ENCODE measurements at regions not wholly inside any gene's neighbourhood (a gene's known extent, or its start where the extent isn't known, plus 50 kb on each side); places are given as distances from the start of the nearest gene placed in this dataset.
"Not testable (repeated sequence)": the region's sequence is repeated elsewhere in the genome, so short reads cannot be mapped to it uniquely, and the experiment has no call there.

DNA sequence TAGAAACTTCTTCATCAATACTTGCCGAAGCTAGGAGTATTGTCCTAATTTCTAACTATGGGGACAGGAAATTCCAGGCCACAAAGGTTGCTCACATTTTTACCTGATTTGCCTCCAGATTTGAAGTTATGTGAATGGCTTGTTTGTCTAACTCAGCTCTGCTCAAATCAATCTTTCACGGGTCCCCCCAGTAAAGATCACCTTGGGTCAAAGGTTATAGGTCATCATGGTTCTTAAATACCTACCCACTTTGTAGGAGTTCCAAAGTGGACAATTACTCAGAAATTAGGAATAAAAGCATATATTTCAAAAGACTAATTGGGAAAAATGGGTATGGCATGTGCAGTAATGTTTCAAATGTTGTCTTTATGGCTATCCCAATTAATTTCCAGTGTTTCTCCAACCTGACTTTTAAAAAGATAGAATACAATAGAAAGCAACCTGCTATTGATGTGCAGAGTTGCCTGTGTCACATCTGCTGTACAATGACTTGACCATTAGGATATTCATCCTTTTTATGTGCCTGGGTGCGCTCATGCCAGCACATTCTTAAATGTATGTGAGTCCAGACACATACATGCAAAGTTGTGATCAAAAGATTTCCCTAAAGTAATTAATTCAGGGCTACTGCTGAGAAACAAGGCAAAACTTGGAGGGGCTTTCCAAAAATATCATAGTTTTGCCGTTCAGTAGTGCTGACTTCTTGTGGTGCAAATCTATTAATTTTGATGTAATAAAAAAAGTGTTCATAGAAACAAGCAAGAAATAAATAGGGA is 126.1 kb downstream of the MYCN start:
- no peak overlapping the region for H3K27ac ChIP-seq (ENCODE audit: low read depth in 2 of 2, low read length in 1 of 2)
- H3K4me1 ChIP-seq (ENCODE audit: control insufficient read depth in 2 of 2, insufficient read depth in 2 of 2, low read length in 1 of 2), result no peaks in the 10 kb centered on the region
- no peaks in the 10 kb centered on the region for H3K27me3 ChIP-seq (ENCODE audit: control insufficient read depth in 1 of 2, insufficient read depth in 2 of 2, low read length in 2 of 2)
- WGBS, 2 donors, result 72 to 75% methylated on average over 4 of the region's 4 CpGs
- no peak overlapping the region for H3K4me3 ChIP-seq (ENCODE audit: low read depth in 1 of 2, low read length in 2 of 2)
- H3K36me3 ChIP-seq (ENCODE audit: control insufficient read depth in 2 of 2, insufficient read depth in 2 of 2, low read length in 1 of 2), result no peaks in the 10 kb centered on the region
- H3K9me3 ChIP-seq (ENCODE audit: control insufficient read depth in 2 of 2, insufficient read depth in 1 of 2, low read depth in 1 of 2, low read length in 1 of 2), result peaks cover 0 to 6% of the 10 kb centered on the region in 2 donors

DNA sequence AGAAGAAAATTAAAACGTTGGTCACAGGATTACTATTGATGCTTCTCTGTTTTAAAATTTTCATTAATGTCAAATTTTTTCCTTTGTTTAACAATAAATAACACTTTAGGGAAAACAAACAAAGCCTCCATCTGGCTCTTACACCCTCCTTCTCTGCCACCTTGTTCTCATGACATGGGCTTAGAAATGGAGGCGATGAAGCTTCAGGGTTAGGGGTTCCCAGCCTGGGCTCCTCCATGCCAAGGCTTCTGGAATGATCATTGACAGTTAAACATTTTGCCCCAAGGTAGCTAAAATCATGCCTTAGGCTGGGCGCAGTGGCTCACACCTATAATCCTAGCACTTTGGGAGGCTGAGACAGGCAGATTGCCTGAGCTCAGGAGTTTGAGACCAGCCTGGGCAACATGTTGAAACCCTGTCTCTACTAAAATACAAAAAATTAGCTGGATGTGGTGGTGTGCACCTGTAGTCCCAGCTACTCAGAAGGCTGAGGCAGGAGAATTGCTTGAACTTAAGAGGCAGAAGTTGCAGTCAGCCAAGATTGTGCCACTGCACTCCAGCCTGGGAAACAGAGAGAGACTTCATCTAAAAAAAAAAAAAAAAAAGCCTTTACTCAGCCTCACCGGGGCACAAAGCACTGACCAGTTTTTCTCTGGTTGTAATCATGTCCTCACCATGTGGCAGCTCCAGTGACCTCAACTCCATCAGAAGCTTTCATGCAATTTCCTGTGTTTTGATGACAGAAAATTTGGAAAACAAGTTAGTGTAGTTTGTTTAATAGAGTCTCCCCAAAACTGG is 125.1 kb downstream of the MYCN start:
- not testable (repeated sequence) for H3K4me3 ChIP-seq (ENCODE audit: low read depth in 1 of 2, low read length in 2 of 2); H3K9me3 ChIP-seq (ENCODE audit: control insufficient read depth in 2 of 2, insufficient read depth in 1 of 2, low read depth in 1 of 2, low read length in 1 of 2); H3K4me1 ChIP-seq (ENCODE audit: control insufficient read depth in 2 of 2, insufficient read depth in 2 of 2, low read length in 1 of 2); H3K36me3 ChIP-seq (ENCODE audit: control insufficient read depth in 2 of 2, insufficient read depth in 2 of 2, low read length in 1 of 2); H3K27ac ChIP-seq (ENCODE audit: low read depth in 2 of 2, low read length in 1 of 2); H3K27me3 ChIP-seq (ENCODE audit: control insufficient read depth in 1 of 2, insufficient read depth in 2 of 2, low read length in 2 of 2)
- 69 to 76% methylated on average over 4 of the region's 4 CpGs for WGBS, 2 donors

DNA sequence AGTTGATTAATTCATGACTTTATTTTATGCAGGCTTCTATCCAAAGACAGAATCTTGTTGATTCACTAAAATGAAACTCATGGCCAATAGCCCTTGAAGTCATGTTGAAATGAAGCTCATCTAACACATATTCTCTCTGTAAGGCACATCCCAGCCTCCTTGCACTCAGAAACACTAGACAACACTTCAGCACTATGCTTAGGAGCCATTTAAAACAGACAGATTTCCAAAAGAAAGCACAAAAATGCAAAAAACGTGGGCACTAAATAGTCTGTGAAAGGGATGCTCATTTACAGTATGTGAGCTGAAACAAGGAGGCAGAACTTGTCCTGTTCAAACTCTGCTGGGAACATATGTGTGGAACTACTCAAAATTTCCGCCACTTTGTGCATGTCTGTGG is 124.4 kb downstream of the MYCN start:
- H3K4me1 ChIP-seq (ENCODE audit: control insufficient read depth in 2 of 2, insufficient read depth in 2 of 2, low read length in 1 of 2), result no peaks in the 10 kb centered on the region
- H3K27ac ChIP-seq (ENCODE audit: low read depth in 2 of 2, low read length in 1 of 2), result no peak overlapping the region
- WGBS, 2 donors, result 74 to 78% methylated on average over 2 of the region's 2 CpGs
- no peak overlapping the region for H3K4me3 ChIP-seq (ENCODE audit: low read depth in 1 of 2, low read length in 2 of 2)
- peaks cover 0 to 6% of the 10 kb centered on the region in 2 donors for H3K9me3 ChIP-seq (ENCODE audit: control insufficient read depth in 2 of 2, insufficient read depth in 1 of 2, low read depth in 1 of 2, low read length in 1 of 2)
- H3K36me3 ChIP-seq (ENCODE audit: control insufficient read depth in 2 of 2, insufficient read depth in 2 of 2, low read length in 1 of 2), result no peaks in the 10 kb centered on the region
- no peaks in the 10 kb centered on the region for H3K27me3 ChIP-seq (ENCODE audit: control insufficient read depth in 1 of 2, insufficient read depth in 2 of 2, low read length in 2 of 2)

DNA sequence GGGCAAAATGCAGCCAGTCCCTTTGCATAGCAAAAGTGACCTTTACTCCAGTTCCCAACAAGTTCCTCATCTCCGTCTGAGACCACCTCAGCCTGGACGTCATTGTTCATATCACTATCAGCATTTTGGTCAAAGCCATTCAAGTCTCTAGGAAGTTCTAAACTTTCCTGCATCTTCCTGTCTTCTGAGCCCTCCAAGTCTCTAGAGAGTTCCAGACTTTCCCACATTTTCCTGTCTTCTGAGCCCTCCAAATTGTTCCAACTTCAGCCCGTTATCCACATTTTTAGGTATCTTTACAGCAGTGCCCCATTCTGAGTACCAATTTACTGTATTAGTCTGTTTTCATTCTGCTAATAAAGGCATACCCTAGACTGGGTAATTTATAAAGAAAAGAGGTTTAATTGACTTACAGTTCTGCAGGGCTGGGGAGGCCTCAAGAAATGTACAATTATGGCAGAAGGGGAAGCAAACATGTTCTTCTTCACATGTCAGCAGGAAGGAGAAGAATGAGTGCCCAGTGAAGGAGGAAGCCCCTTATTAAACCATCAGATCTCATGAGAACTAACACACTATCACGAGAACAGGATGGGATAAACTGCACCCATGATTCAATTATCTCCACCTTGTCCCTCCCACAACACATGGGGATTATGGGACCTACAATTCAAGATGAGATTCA is 123.7 kb downstream of the MYCN start:
- 91% methylated on average over 4 of the region's 4 CpGs for WGBS, 2 donors
- no peak overlapping the region for H3K4me3 ChIP-seq (ENCODE audit: low read depth in 1 of 2, low read length in 2 of 2)
- H3K27me3 ChIP-seq (ENCODE audit: control insufficient read depth in 1 of 2, insufficient read depth in 2 of 2, low read length in 2 of 2), result no peaks in the 10 kb centered on the region
- H3K27ac ChIP-seq (ENCODE audit: low read depth in 2 of 2, low read length in 1 of 2), result no peak overlapping the region
- H3K4me1 ChIP-seq (ENCODE audit: control insufficient read depth in 2 of 2, insufficient read depth in 2 of 2, low read length in 1 of 2), result no peaks in the 10 kb centered on the region
- H3K36me3 ChIP-seq (ENCODE audit: control insufficient read depth in 2 of 2, insufficient read depth in 2 of 2, low read length in 1 of 2), result no peaks in the 10 kb centered on the region
- peaks cover 0 to 6% of the 10 kb centered on the region in 2 donors for H3K9me3 ChIP-seq (ENCODE audit: control insufficient read depth in 2 of 2, insufficient read depth in 1 of 2, low read depth in 1 of 2, low read length in 1 of 2)

DNA sequence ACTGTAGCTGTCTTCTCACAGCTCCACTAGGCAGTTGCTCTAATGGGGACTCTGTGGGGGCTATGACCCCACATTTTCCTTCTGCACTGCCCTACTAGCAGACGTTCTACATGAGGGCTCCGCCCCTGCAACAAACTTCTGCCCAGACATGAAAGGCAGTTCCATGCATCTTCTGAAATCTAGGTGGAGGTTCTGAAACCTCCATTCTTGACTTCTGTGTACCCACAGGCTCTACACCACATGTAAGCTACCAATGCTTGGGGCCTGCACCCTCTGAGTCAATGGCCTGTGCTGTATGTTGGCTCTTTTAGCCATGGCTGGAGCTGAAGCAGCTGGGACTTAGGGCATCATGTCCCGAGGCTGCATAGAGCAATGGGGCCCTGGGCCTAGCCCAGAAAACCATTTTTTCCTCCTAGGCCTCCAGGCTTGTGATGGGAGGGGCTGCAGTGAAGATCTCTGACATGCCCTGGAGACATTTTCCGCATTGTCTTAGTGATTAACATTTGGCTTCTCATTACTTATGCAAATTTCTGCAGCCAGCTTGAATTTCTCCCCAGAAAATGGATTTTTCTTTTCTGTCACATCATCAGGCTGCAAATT is 123.0 kb downstream of the MYCN start:
- no peak overlapping the region for H3K27ac ChIP-seq (ENCODE audit: low read depth in 2 of 2, low read length in 1 of 2)
- H3K4me3 ChIP-seq (ENCODE audit: low read depth in 1 of 2, low read length in 2 of 2), result no peak overlapping the region
- no peaks in the 10 kb centered on the region for H3K27me3 ChIP-seq (ENCODE audit: control insufficient read depth in 1 of 2, insufficient read depth in 2 of 2, low read length in 2 of 2)
- 78 to 90% methylated on average over 4 of the region's 4 CpGs for WGBS, 2 donors
- H3K4me1 ChIP-seq (ENCODE audit: control insufficient read depth in 2 of 2, insufficient read depth in 2 of 2, low read length in 1 of 2), result no peaks in the 10 kb centered on the region
- peaks cover 0 to 6% of the 10 kb centered on the region in 2 donors for H3K9me3 ChIP-seq (ENCODE audit: control insufficient read depth in 2 of 2, insufficient read depth in 1 of 2, low read depth in 1 of 2, low read length in 1 of 2)
- no peaks in the 10 kb centered on the region for H3K36me3 ChIP-seq (ENCODE audit: control insufficient read depth in 2 of 2, insufficient read depth in 2 of 2, low read length in 1 of 2)

DNA sequence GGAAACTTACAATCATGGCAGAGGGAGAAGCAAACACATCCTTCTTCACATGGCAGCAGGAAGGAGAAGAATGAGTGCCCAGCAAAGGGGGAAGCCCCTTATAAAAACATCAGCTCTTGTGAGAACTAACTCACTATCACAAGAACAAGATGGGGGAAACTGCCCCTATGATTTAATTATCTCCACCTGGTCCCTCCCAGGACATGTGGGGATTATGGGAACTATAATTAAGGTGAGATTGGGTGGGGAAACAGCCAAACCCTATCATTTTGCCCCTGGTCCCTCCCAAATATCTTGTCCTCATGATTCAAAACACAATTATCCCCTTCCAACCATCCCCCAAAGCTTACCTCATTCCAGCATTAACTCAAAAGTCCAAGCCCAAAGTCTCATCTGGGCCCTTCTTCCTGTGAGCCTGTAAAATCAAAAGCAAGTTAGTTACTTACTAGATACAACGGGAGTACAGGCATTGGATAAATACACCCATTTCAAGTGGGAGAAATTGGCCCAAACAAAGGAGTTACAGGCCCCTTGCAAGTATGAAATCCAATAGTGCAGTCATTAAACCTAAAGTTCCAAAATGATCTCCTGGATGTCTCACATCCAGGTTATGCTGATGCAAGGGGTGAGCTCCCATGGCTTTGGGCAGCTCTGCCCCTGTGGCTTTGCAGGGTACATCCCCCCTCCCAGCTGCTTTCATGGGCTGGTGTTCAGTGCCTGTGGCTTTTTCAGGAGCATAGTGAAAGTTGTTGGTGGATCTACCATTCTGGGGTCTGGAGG is 122.3 kb downstream of the MYCN start:
- H3K4me1 ChIP-seq (ENCODE audit: control insufficient read depth in 2 of 2, insufficient read depth in 2 of 2, low read length in 1 of 2), result no peaks in the 10 kb centered on the region
- H3K9me3 ChIP-seq (ENCODE audit: control insufficient read depth in 2 of 2, insufficient read depth in 1 of 2, low read depth in 1 of 2, low read length in 1 of 2), result peaks cover 0 to 6% of the 10 kb centered on the region in 2 donors
- WGBS, 2 donors, result 79 to 90% methylated on average over 1 of the region's 1 CpG
- no peak overlapping the region for H3K4me3 ChIP-seq (ENCODE audit: low read depth in 1 of 2, low read length in 2 of 2)
- no peaks in the 10 kb centered on the region for H3K27me3 ChIP-seq (ENCODE audit: control insufficient read depth in 1 of 2, insufficient read depth in 2 of 2, low read length in 2 of 2)
- no peak overlapping the region for H3K27ac ChIP-seq (ENCODE audit: low read depth in 2 of 2, low read length in 1 of 2)
- H3K36me3 ChIP-seq (ENCODE audit: control insufficient read depth in 2 of 2, insufficient read depth in 2 of 2, low read length in 1 of 2), result no peaks in the 10 kb centered on the region

DNA sequence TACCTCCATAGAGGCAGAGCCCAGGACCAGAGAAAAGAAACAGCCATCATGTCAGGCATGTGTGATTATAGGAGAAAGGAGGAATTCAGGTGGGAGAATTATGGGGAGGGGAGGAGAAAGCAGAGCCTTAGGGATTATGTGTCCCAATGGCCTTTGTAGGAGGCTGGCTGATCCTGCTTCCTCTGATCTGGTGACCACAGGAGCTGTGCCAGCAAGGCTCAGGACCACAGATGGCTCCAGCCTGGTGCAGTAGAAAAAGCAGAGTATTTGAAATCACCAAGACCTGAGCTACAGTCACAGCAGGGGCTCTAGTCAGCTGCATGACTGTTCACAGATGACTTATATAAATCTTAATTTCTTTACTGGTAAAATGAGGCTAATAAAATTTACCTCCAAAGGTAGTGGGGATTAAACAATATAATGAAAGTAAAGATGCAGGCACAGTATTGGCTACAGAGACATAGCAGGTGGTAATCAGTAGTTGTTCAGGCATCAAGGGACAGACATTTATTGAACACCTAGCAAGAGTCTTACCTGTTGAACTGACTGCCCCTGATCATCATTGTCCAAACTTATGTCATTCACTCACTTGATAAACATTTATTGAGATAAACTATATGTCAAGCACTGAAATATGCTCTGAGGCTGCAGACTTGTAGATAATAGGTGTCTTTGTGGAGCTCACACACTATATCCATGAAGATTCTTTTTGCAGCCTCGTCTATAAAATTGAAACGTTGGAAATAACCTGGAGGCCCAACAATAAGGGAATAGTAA is 121.3 kb downstream of the MYCN start:
- Histone ChIP-seq H3K27ac (ENCODE audit: low read depth in 2 of 2, low read length in 1 of 2) (no peak overlapping the region), H3K36me3 (ENCODE audit: control insufficient read depth in 2 of 2, insufficient read depth in 2 of 2, low read length in 1 of 2) (no peaks in the 10 kb centered on the region), H3K9me3 (ENCODE audit: control insufficient read depth in 2 of 2, insufficient read depth in 1 of 2, low read depth in 1 of 2, low read length in 1 of 2) (peaks cover 0 to 6% of the 10 kb centered on the region in 2 donors), H3K4me3 (ENCODE audit: low read depth in 1 of 2, low read length in 2 of 2) (no peak overlapping the region), H3K4me1 (ENCODE audit: control insufficient read depth in 2 of 2, insufficient read depth in 2 of 2, low read length in 1 of 2) (no peaks in the 10 kb centered on the region), H3K27me3 (ENCODE audit: control insufficient read depth in 1 of 2, insufficient read depth in 2 of 2, low read length in 2 of 2) (no peaks in the 10 kb centered on the region)
- WGBS, 2 donors, result 74% methylated on average over 2 of the region's 2 CpGs

DNA sequence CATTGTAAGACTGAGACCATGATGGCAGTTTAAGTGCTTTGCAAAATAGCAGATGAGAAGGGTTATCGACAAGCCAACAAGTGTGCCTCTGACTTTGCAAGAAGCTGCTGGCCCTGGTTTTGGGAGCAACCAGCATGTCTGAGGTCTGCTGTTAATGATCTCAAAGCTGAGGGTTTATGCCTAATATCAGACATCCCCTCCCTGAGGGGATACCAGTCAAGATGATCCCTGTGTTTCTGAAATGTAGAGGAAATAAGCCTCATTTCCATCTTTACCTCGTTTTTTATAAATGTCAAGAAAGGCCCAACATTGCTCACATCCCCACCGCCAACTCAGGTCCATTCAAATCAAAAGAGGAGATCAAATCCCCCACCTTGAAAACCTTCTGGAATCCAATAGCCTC is 120.6 kb downstream of the MYCN start:
- H3K4me3 ChIP-seq (ENCODE audit: low read depth in 1 of 2, low read length in 2 of 2), result no peak overlapping the region
- 82 to 85% methylated on average over 3 of the region's 3 CpGs for WGBS, 2 donors
- H3K9me3 ChIP-seq (ENCODE audit: control insufficient read depth in 2 of 2, insufficient read depth in 1 of 2, low read depth in 1 of 2, low read length in 1 of 2), result peaks cover 0 to 6% of the 10 kb centered on the region in 2 donors
- H3K4me1 ChIP-seq (ENCODE audit: control insufficient read depth in 2 of 2, insufficient read depth in 2 of 2, low read length in 1 of 2), result no peaks in the 10 kb centered on the region
- no peak overlapping the region for H3K27ac ChIP-seq (ENCODE audit: low read depth in 2 of 2, low read length in 1 of 2)
- no peaks in the 10 kb centered on the region for H3K27me3 ChIP-seq (ENCODE audit: control insufficient read depth in 1 of 2, insufficient read depth in 2 of 2, low read length in 2 of 2)
- H3K36me3 ChIP-seq (ENCODE audit: control insufficient read depth in 2 of 2, insufficient read depth in 2 of 2, low read length in 1 of 2), result no peaks in the 10 kb centered on the region

Data from esophagus (tissue), 2 donors.